ENCODE measurements at regions not wholly inside any gene's neighbourhood (a gene's known extent, or its start where the extent isn't known, plus 50 kb on each side); places are given as distances from the start of the nearest gene placed in this dataset.

GRCh38 chr2:126482582-126483464 lies 173.1 kb upstream of the GYPC start:
- no peak for DNase-seq (ENCODE audit: low spot score)

- DNase-seq (ENCODE audit: low spot score) = no peak
Measured at GRCh38 chr2:126494593-126494992, 161.4 kb upstream of the GYPC start.

GRCh38 chr2:126495189-126495588 lies 160.8 kb upstream of the GYPC start:
- DNase-seq (ENCODE audit: low spot score) = no peak

GRCh38 chr2:126496493-126496892 lies 159.5 kb upstream of the GYPC start:
- DNase-seq (ENCODE audit: low spot score) = no peak

GRCh38 chr2:126503476-126503875 lies 152.5 kb upstream of the GYPC start:
- DNase-seq (ENCODE audit: low spot score) = no peak

- DNase-seq (ENCODE audit: low spot score) = no peak
Measured at GRCh38 chr2:126504949-126505348, 151.0 kb upstream of the GYPC start.

- no peak for DNase-seq (ENCODE audit: low spot score)
Measured at GRCh38 chr2:126506786-126507185, 149.2 kb upstream of the GYPC start.

- DNase-seq (ENCODE audit: low spot score) = peak; percentile 36
Measured at GRCh38 chr2:126507425-126507911, 148.5 kb upstream of the GYPC start.

- no peak for DNase-seq (ENCODE audit: low spot score)
Measured at GRCh38 chr2:126510356-126510755, 145.6 kb upstream of the GYPC start.

- DNase-seq (ENCODE audit: low spot score) = no peak
Measured at GRCh38 chr2:126510960-126511359, 145.0 kb upstream of the GYPC start.

GRCh38 chr2:126512026-126512425 lies 143.9 kb upstream of the GYPC start:
- no peak for DNase-seq (ENCODE audit: low spot score)

GRCh38 chr2:126513033-126513432 lies 142.9 kb upstream of the GYPC start:
- no peak for DNase-seq (ENCODE audit: low spot score)

- no peak for DNase-seq (ENCODE audit: low spot score)
Measured at GRCh38 chr2:126515471-126515870, 140.5 kb upstream of the GYPC start.

GRCh38 chr2:126518196-126518595 lies 137.8 kb upstream of the GYPC start:
- no peak for DNase-seq (ENCODE audit: low spot score)

- no peak for DNase-seq (ENCODE audit: low spot score)
Measured at GRCh38 chr2:126527836-126528490, 128.0 kb upstream of the GYPC start.

- DNase-seq (ENCODE audit: low spot score) = no peak
Measured at GRCh38 chr2:126531029-126531428, 124.9 kb upstream of the GYPC start.

- DNase-seq (ENCODE audit: low spot score) = no peak
Measured at GRCh38 chr2:126534478-126534877, 121.5 kb upstream of the GYPC start.

- no peak for DNase-seq (ENCODE audit: low spot score)
Measured at GRCh38 chr2:126535408-126535807, 120.5 kb upstream of the GYPC start.

GRCh38 chr2:126536605-126537200 lies 119.3 kb upstream of the GYPC start:
- DNase-seq (ENCODE audit: low spot score) = no peak

- DNase-seq (ENCODE audit: low spot score) = no peak
Measured at GRCh38 chr2:126539101-126539500, 116.9 kb upstream of the GYPC start.

GRCh38 chr2:126542247-126542646 lies 113.7 kb upstream of the GYPC start:
- DNase-seq (ENCODE audit: low spot score) = no peak

GRCh38 chr2:126543081-126543480 lies 112.9 kb upstream of the GYPC start:
- DNase-seq (ENCODE audit: low spot score) = no peak

GRCh38 chr2:126558029-126558428 lies 97.9 kb upstream of the GYPC start:
- no peak for DNase-seq (ENCODE audit: low spot score)

Measured in pons (tissue), 1 donor.